Retinal pigment epithelial cell (primary cell): ENCODE measurements at regions not wholly inside any gene's neighbourhood (a gene's known extent, or its start where the extent isn't known, plus 50 kb on each side); places are given as distances from the start of the nearest gene placed in this dataset.

Source experiments
- DNase-seq: peaks from one replicate; pipeline ENCODE4 v3.0.0-alpha.2; 2010; ENCODE audit warnings: low read depth
- H3K4me3 ChIP-seq: 2 replicates; pipeline ENCODE4 v1.5.1; 2011; ENCODE audit warnings: mild to moderate bottlenecking, low read length, control low read depth, moderate library complexity
- CTCF ChIP-seq: conservative IDR thresholded peaks from 2 replicates; pipeline ENCODE4 v1.5.1; 2011; ENCODE audit warnings: low read depth, low read length, control low read depth, inconsistent platforms

GRCh38 chr18:23383494-23383893 lies 69.6 kb upstream of the RIOK3 start:
- H3K4me3 ChIP-seq = no peak overlapping the region
- no peak for TF ChIP-seq CTCF
- DNase-seq = no peak

GRCh38 chr18:23384778-23385736 lies 68.0 kb upstream of the RIOK3 start:
- DNase-seq = no peak
- no peak for TF ChIP-seq CTCF
- no peak overlapping the region for H3K4me3 ChIP-seq

GRCh38 chr18:23386317-23386716 lies 66.8 kb upstream of the RIOK3 start:
- TF ChIP-seq CTCF = no peak
- H3K4me3 ChIP-seq = no peak overlapping the region
- no peak for DNase-seq

- TF ChIP-seq CTCF = no peak
- DNase-seq = no peak
- H3K4me3 ChIP-seq = no peak overlapping the region
These were observed 65.8 kb upstream of the RIOK3 start for GRCh38 chr18:23387265-23387664.

GRCh38 chr18:23388357-23388756 lies 64.7 kb upstream of the RIOK3 start:
- H3K4me3 ChIP-seq = no peak overlapping the region
- DNase-seq = no peak
- TF ChIP-seq CTCF = no peak

- no peak for TF ChIP-seq CTCF
- no peak for DNase-seq
- no peak overlapping the region for H3K4me3 ChIP-seq
These were observed 61.9 kb upstream of the RIOK3 start for GRCh38 chr18:23391156-23391555.

GRCh38 chr18:23397907-23398306 lies 55.2 kb upstream of the RIOK3 start:
- DNase-seq = no peak
- TF ChIP-seq CTCF = no peak

More at GRCh38 chr18:23397907-23398306, 55.2 kb upstream of the RIOK3 start:
- H3K4me3 ChIP-seq = no peak overlapping the region
